Activated T-cell treated with anti-CD3 and anti-CD28 coated beads, Interleukin-2, amount 50 U/mL, for 48 hours (primary cell): ENCODE measurements at regions not wholly inside any gene's neighbourhood (a gene's known extent, or its start where the extent isn't known, plus 50 kb on each side); places are given as distances from the start of the nearest gene placed in this dataset.

Source experiments
- DNase-seq, 2 experiments: peaks; one replicate each; pipeline ENCODE4 v3.0.0-alpha.2; 2020

DNA sequence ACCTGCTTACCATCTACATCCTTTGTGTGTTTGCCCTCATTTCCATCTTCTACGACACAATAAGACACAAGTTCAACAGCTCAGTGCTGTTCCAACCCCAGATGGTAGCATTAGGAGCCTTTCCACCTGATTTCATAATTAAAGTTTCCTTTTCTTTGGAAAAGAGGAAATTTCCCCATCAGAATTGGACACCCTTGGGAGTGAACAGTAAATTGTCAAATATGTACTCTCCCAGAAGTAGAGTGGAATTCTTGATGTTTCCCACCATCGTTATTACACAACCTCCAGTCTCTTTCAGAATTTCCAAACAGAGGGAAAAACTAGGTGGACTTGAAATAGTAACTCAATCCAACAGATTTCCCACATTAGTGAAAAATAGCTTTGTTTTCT, 337.6 kb upstream of the OR4E1 start:
- DNase-seq, result no peak

- no peak for DNase-seq
Measured at GRCh38 chr14:22010545-22011252, 337.1 kb upstream of the OR4E1 start.

DNA sequence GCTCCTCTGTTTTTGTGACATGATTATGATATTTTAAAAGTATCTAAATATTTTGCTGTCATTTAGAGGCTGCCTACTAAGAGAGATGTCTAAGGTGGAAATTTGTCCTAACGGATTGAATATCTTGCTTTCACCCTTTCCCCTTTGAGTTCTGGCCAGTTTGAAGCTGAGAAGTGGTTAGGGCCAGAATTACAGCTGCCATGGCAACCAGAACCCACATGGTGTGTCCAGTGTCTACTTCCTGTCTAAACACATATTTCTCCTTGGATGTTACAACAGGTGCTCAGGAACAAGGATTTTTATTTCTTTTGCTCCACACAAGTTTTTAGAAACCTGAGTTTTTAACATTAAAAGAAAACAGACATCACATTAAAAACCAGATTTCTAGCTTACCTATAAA, 335.1 kb upstream of the OR4E1 start:
- DNase-seq, result no peak

- DNase-seq, result no peak
Measured at GRCh38 chr14:22007784-22008412, 334.3 kb upstream of the OR4E1 start.

DNA sequence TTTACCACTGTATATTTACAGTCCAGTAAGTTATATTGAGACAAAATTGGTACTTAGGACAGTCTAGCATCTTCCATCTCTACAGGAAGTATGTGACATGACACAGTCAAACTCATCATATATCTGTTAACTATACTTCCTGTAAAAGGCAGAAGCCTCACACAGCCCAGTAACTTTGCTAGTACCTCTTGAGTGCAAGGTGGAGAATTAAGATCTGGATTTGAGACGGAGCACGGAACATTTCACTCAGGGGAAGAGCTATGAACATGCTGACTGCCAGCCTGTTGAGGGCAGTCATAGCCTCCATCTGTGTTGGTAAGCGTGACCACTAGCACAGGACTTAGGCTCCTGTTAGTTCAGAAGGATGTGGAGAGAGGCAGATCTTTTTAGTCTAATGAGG, 333.7 kb upstream of the OR4E1 start:
- no peak for DNase-seq

DNA sequence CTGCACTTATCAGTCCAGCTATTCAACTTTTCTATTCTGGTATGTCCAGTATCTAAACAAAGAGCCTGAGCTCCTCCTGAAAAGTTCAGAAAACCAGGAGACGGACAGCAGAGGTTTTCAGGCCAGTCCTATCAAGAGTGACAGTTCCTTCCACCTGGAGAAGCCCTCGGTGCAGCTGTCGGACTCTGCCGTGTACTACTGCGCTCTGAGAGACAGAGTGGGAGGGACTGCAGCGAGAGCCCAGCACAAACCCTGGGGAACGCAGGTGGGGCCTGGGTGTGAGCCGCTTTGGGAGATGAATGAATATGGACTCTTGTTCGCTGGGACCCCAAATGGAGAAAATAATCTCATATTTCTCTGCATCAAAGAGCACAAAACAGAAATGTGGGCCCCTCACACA, 329.8 kb upstream of the OR4E1 start:
- DNase-seq, result peak; percentile 29 to 41

DNA sequence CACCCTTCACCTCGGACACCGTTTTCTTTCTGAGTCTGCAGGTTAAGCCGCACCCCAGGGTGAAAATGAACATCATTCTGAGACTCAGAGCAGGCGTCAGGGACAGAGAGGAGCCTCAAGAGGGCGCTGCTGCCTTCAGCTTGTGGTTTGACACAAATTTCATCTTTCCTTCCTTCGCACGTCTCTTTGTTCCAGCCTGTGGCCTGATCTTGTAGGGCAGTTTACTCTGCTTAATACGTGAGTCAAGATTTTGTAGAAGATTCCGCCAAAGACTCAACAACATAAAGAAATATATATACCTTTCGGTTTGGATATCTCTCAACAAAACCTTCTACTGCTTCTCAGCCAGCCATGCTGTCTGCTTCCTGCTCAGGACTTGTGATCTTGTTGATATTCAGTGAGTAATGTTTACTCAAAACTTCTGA, 329.3 kb upstream of the OR4E1 start:
- peak; percentile 75 to 80 for DNase-seq

DNA sequence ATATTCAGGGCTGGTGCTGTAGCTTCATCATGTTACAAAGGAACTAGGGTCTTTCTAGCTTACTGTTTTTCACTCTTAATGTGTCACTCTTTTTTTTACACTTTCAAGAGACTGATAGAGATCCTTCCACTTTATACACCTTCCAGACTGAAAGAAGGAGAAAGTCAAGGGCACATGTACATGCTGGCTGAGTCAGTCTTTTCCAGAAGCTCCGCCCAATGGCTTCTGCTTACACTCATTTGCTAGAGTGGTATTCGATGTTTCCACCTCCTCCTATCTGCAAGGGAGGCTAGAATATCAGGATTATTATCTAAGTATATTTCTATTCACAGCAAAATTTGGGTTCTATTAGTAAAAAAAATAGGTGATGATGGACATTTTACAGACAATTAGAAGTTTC, 325.8 kb upstream of the OR4E1 start:
- DNase-seq, result no peak

DNA sequence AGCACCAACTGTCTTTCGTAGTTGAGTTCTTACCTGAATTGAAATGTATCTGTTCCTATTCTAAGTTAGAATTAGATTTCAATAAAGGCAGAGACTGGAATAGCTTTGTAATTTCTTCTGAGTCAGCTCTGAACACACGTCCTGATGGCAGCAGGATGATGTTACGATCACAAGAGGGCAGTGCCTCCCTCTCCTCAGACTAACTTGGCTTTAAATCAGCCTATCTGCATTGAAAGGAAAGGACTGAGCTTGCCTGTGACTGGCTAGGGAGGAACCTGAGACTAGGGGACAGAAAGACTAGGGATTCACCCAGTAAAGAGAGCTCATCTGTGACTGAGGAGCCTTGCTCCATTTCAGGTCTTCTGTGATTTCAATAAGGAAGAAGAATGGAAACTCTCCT, 323.7 kb upstream of the OR4E1 start:
- DNase-seq, result no peak

DNA sequence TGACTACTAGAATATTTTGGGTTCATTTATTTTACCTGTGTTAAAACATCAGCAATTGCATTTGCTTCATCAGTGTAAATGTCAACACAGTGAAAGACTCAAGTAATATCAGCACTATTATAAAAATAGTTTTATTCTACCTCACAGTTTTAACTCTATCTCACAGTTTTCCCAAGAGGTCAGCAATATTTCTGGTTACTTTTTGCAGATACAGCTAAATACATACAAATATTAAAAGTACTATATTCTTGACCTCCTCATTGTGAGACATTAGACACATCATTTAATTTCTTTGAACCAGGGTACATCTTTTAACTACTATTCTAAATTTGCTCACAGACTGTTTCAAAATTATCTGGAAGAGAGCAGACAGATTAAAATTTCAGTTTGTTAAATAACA, 321.7 kb upstream of the OR4E1 start:
- no peak for DNase-seq

GRCh38 chr14:21993837-21994236, 320.2 kb upstream of the OR4E1 start:
- DNase-seq, result no peak

GRCh38 chr14:21993070-21993469, 319.5 kb upstream of the OR4E1 start:
- DNase-seq, result no peak

- no peak for DNase-seq
Measured at GRCh38 chr14:21991130-21991529, 317.5 kb upstream of the OR4E1 start.

DNA sequence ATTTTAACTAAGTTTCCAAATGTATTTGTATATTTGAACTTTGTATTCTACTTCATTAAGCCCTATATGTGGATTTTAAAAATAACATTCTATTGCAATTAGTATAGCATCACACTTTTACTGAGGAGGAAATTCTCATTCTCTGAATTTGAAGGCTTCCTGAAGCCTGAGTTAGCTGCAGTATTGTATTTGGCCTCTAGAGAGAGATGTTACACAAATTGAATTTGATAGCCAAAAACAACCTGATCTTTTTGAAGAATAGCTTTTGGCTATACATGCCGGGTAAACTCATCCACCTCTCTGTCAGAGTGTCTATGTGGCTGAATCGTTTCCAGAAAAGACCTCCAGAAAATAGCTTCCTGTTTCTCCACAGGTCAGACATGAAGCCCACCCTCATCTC, 316.5 kb upstream of the OR4E1 start:
- no peak for DNase-seq

GRCh38 chr14:21989090-21989489, 315.5 kb upstream of the OR4E1 start:
- no peak for DNase-seq

DNA sequence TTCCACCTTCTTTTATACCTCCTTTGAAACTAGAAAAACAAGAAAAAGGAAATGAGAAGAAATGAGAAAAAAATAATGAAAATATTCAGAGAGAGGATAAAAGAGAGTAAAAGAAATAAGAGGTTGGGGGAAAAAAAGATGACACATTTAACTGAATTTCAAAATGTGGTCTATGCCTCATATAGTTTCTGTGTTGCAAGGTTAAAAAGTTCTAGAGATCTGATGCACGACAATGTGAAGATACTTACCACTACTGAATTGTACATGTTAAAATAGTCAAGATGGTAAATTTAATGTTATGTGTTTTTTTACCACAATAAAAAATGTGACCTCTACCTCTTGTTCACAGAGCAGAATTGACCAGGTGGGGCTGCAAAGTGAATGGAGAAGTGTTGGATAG, 314.8 kb upstream of the OR4E1 start:
- no peak for DNase-seq

DNA sequence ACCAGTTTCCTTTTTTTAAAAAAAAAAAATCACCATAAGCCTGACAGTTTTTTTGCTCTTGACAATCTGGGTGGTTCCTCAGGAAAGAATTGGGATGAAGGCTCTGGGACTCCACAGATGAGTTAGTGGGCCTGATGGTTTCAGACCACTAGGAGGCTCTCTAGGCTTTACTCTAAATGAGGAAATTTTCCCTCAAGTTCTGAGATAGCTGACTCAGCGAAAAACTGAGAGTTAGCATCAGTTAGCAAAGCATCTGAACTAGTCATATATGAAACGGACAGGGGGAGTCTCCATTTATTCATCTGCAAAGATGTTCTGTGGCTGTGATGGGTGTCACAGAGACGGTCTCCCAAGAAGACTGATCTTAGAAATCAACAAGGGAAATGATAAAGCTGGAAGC, 314.3 kb upstream of the OR4E1 start:
- no peak for DNase-seq

DNA sequence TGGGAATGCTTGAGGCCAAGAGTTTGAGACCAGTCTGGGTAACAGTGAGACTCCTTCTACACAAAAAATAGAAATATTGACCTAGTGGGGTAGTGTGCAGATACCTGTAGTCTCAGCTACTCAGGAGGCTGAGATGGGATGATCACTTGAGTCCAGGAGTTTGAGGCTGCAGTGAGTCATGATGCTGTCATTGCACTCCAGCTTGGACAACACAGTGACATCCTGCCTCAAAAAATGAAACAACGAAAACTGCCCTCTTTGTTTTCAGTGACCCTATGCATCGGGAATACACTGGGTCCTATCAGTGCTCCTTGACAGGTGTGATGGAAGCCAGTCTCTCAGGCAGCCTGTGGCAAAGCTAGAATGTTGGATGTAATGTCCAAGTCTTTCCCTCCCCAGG, 311.5 kb upstream of the OR4E1 start:
- DNase-seq, result no peak

- DNase-seq, result no peak
Measured at GRCh38 chr14:21978999-21979314, 305.3 kb upstream of the OR4E1 start.

GRCh38 chr14:21978184-21978998, 304.8 kb upstream of the OR4E1 start:
- DNase-seq, result peak; percentile 72 to 78

- DNase-seq, result no peak
Measured at GRCh38 chr14:21974741-21975140, 301.1 kb upstream of the OR4E1 start.

DNA sequence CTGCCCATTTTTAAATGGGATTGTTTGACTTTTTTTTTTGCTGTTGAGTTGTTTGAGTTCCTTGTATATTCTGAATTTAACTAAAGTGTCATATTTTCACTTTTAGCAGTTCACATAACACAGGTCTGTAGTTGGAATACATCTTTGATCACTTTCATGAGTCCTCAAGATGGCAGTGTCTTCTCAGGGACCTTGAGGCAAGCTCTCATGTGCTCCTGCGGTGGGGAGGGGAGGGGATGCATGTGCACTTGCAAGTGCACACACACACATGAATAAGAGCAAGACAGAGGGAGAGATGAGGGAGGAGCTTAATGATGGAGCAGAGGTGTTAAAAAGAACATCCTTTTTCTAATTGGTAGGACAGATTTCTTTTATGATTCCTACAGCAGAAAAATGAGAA, 291.4 kb upstream of the OR4E1 start:
- peak; percentile 24 to 40 for DNase-seq

DNA sequence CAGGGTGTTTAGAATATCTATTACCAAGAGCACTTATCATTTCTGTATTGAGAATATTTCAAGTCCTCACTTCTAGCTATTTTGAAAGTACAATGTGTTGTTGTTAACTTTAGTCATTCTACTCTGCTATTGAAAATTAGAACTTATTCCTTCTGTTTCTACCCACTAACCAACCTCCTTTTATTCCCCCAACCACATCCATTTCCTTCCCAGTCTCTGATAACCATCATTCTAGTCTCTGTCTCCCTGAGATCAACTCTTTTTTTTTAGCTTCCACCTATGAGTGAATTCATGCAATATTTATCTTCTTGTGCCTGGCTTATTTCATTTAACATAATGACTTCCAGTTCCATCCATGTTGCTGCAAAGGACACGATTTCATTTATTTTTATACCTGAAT, 290.6 kb upstream of the OR4E1 start:
- DNase-seq, result no peak

- DNase-seq, result no peak
Measured at GRCh38 chr14:21960636-21961035, 287.0 kb upstream of the OR4E1 start.
